MM.1S (cell line): ENCODE measurements at regions not wholly inside any gene's neighbourhood (a gene's known extent, or its start where the extent isn't known, plus 50 kb on each side); places are given as distances from the start of the nearest gene placed in this dataset.

ENCODE experiments used
- DNase-seq: peaks from one replicate; pipeline ENCODE4 v3.0.0-alpha.2; 2015
- H2AFZ ChIP-seq: fragments of 300-600 bp; sonication (generic); 2 replicates; pipeline ENCODE4 v1.6.0; 2016; ENCODE audit warnings: antibody characterized with exemption, low read length
- H3F3A ChIP-seq: fragments of 300-600 bp; sonication (generic); 2 replicates; pipeline ENCODE4 v1.6.1; 2016; ENCODE audit warnings: mild to moderate bottlenecking, antibody characterized with exemption, low read length, moderate library complexity, mixed read lengths; ENCODE audit not compliant: insufficient read depth
- H3K27ac ChIP-seq: fragments of 300-600 bp; sonication (generic); 2 replicates; pipeline ENCODE4 v1.5.1; 2016; ENCODE audit warnings: mild to moderate bottlenecking, low read length
- H3K27me3 ChIP-seq: fragments of 300-600 bp; sonication (generic); replicated peaks from 2 replicates; pipeline ENCODE4 v1.6.0; 2016; ENCODE audit warnings: low read length; ENCODE audit not compliant: insufficient read depth
- H3K36me3 ChIP-seq: fragments of 300-600 bp; sonication (generic); replicated peaks from 2 replicates; pipeline ENCODE4 v1.6.1; 2016; ENCODE audit warnings: mild to moderate bottlenecking, low read length, mixed read lengths; ENCODE audit not compliant: insufficient read depth
- H3K4me1 ChIP-seq: fragments of 300-600 bp; sonication (generic); 2 replicates; pipeline ENCODE4 v1.6.1; 2016; ENCODE audit warnings: low read length, mixed read lengths
- H3K4me2 ChIP-seq: fragments of 300-600 bp; sonication (generic); 2 replicates; pipeline ENCODE4 v1.6.0; 2016; ENCODE audit warnings: low read depth, low read length
- H3K4me3 ChIP-seq: fragments of 300-600 bp; sonication (generic); 2 replicates; pipeline ENCODE4 v1.5.1; 2016; ENCODE audit warnings: low read length, mixed read lengths
- H3K79me2 ChIP-seq: fragments of 300-600 bp; sonication (generic); 2 replicates; pipeline ENCODE4 v1.6.1; 2016; ENCODE audit warnings: mixed run types, low read length, mixed read lengths
- H3K9ac ChIP-seq: fragments of 300-600 bp; sonication (generic); 2 replicates; pipeline ENCODE4 v1.6.1; 2016; ENCODE audit warnings: low read length, mixed read lengths
- H3K9me2 ChIP-seq: fragments of 300-600 bp; sonication (generic); replicated peaks from 2 replicates; pipeline ENCODE4 v1.6.1; 2016; ENCODE audit warnings: mild to moderate bottlenecking, low read length, mixed read lengths; ENCODE audit not compliant: insufficient read depth
- H3K9me3 ChIP-seq: fragments of 300-600 bp; sonication (generic); replicated peaks from 2 replicates; pipeline ENCODE4 v1.6.1; 2016; ENCODE audit warnings: mild to moderate bottlenecking, low read length, mixed read lengths; ENCODE audit not compliant: insufficient read depth
- H4K20me1 ChIP-seq: fragments of 300-600 bp; sonication (generic); 2 replicates; pipeline ENCODE4 v1.6.1; 2016; ENCODE audit warnings: mild to moderate bottlenecking, low read length, moderate library complexity, mixed read lengths; ENCODE audit not compliant: insufficient read depth
- EZH2 ChIP-seq: fragments of 300-600 bp; sonication (generic); optimal IDR thresholded peaks from 2 replicates; pipeline ENCODE3; 2017; ENCODE audit warnings: low read depth, mild to moderate bottlenecking, antibody characterized with exemption, low read length, mixed read lengths
- EZH2phosphoT487 ChIP-seq: fragments of 300-600 bp; sonication (generic); IDR thresholded peaks from 2 replicates; pipeline ENCODE4 v1.6.1; 2018; ENCODE audit warnings: antibody characterized with exemption, low read length
- TF ChIP-seq, protein P1 (sequence below): fragments of 300-600 bp; sonication (generic); IDR thresholded peaks from 2 replicates; pipeline ENCODE4 v1.5.1; 2016; ENCODE audit warnings: antibody characterized with exemption, low read length, mixed read lengths

DNA sequence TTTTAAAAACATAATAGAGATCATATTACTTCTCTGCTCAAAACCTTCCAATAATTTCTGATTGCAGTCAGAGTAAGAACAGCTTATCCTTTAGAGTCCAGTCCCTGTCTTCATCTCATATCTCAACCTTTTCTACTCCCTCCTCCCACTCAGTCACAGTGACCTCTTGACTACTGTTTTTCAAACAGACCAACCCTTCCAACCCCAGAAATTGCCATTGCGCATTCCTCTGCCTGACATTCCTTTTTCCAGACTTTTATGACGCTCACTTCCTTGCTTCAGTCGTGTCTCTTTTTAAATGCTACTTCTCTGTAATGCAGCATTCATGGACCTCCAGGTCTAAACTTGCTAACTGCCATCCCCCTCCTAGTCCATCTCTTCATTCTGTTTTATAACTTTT lies 800.5 kb downstream of the BRINP1 start:
- Histone ChIP-seq H3K9ac (no peak overlapping the region), H3K9me2 (no peaks in the 10 kb centered on the region), H3K4me3 (no peak overlapping the region), H3K27me3 (no peaks in the 10 kb centered on the region), H2AFZ (no peak overlapping the region), H3K79me2 (no peaks in the 10 kb centered on the region), H3K9me3 (no peaks in the 10 kb centered on the region), H3F3A (no peaks in the 10 kb centered on the region), H4K20me1 (no peaks in the 10 kb centered on the region), H3K4me1 (no peaks in the 10 kb centered on the region), H3K27ac (no peak overlapping the region), H3K36me3 (no peaks in the 10 kb centered on the region), H3K4me2 (no peak overlapping the region)
- DNase-seq, result no peak
- TF ChIP-seq EZH2 (no peak), EZH2phosphoT487 (no peak)
- TF ChIP-seq, protein P1, sequence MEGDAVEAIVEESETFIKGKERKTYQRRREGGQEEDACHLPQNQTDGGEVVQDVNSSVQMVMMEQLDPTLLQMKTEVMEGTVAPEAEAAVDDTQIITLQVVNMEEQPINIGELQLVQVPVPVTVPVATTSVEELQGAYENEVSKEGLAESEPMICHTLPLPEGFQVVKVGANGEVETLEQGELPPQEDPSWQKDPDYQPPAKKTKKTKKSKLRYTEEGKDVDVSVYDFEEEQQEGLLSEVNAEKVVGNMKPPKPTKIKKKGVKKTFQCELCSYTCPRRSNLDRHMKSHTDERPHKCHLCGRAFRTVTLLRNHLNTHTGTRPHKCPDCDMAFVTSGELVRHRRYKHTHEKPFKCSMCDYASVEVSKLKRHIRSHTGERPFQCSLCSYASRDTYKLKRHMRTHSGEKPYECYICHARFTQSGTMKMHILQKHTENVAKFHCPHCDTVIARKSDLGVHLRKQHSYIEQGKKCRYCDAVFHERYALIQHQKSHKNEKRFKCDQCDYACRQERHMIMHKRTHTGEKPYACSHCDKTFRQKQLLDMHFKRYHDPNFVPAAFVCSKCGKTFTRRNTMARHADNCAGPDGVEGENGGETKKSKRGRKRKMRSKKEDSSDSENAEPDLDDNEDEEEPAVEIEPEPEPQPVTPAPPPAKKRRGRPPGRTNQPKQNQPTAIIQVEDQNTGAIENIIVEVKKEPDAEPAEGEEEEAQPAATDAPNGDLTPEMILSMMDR, result no peak

DNA sequence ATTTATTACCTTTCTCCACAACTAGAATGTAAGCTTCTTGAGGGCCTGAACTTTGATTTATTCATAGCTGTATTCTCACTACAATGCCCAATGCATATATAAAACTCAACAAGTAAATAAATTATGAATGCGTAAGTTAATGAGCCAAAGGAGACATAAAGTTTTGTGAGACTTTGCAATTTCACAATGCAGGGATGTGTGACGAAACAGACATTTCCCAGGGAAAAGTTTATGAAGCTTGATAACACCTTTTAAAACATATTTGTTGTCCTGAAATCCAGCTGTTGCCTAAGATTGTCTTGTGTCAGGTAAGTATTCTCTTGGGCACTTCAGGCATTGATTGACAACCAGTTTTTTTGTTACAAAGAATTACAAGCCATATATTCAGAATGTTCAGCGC lies 800.1 kb downstream of the BRINP1 start:
- Histone ChIP-seq H3K4me3 (no peak overlapping the region), H3K27me3 (no peaks in the 10 kb centered on the region), H2AFZ (no peak overlapping the region), H3K79me2 (no peaks in the 10 kb centered on the region), H4K20me1 (no peaks in the 10 kb centered on the region), H3K9ac (no peak overlapping the region), H3K9me3 (no peaks in the 10 kb centered on the region), H3F3A (no peaks in the 10 kb centered on the region), H3K27ac (no peak overlapping the region), H3K4me1 (no peaks in the 10 kb centered on the region), H3K36me3 (no peaks in the 10 kb centered on the region), H3K9me2 (no peaks in the 10 kb centered on the region), H3K4me2 (no peak overlapping the region)
- DNase-seq, result no peak
- TF ChIP-seq EZH2 (no peak), EZH2phosphoT487 (no peak)
- TF ChIP-seq, protein P1, result no peak

DNA sequence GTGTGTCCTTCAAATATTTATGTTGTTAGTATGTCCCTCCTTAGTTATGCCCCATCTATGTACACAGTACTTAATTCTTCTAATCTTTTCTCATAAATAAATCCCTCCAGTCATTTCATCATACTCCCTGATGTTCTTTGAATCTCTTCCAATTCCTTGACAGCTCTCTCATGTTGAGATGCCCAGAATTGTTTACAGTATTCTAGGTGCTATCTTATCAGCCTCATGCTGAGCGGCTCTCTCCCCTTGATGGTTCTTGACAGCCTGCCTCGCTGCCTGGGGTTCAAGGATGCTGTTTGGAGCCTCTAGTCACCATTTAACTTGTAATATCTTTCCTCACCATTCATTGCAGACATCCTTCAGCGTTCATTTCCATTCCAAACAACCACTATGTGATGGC lies 799.2 kb downstream of the BRINP1 start:
- TF ChIP-seq EZH2, result no peak
- no peak for TF ChIP-seq EZH2phosphoT487
- TF ChIP-seq, protein P1, result no peak
- H3K27ac ChIP-seq, result no peak overlapping the region

More for the DNA sequence above, 799.2 kb downstream of the BRINP1 start:
- Histone ChIP-seq H3K79me2 (no peaks in the 10 kb centered on the region), H4K20me1 (no peaks in the 10 kb centered on the region), H3K4me2 (no peak overlapping the region), H3F3A (no peaks in the 10 kb centered on the region), H3K4me3 (no peak overlapping the region), H3K4me1 (no peaks in the 10 kb centered on the region), H3K27me3 (no peaks in the 10 kb centered on the region), H2AFZ (no peak overlapping the region), H3K9ac (no peak overlapping the region), H3K36me3 (no peaks in the 10 kb centered on the region), H3K9me3 (no peaks in the 10 kb centered on the region), H3K9me2 (no peaks in the 10 kb centered on the region)
- DNase-seq, result no peak
